ENCODE measurements at regions not wholly inside any gene's neighbourhood (a gene's known extent, or its start where the extent isn't known, plus 50 kb on each side); places are given as distances from the start of the nearest gene placed in this dataset.

GRCh38 chr20:40254023-40254772, 434.8 kb downstream of the MAFB start:
- Histone ChIP-seq H3K9me3 (ENCODE audit: control insufficient read depth in 2 of 3, insufficient read depth in 1 of 3, low read length in 3 of 3) (peaks cover 0 to 3% (median 0%) of the 10 kb centered on the region in 3 donors), H3K9ac (ENCODE audit: low read length in 3 of 3) (no peak overlapping the region), H3K4me3 (ENCODE audit: low read length in 3 of 3) (no peak overlapping the region), H3K4me1 (ENCODE audit: control insufficient read depth in 2 of 3, insufficient read depth in 2 of 3, low read depth in 1 of 3, low read length in 3 of 3) (no peaks in the 10 kb centered on the region), H3K27ac (ENCODE audit: low read depth in 2 of 2, low read length in 2 of 2) (no peak overlapping the region), H3K27me3 (ENCODE audit: control insufficient read depth, insufficient read depth, low read length) (no peaks in the 10 kb centered on the region), H3K36me3 (ENCODE audit: control insufficient read depth in 2 of 3, insufficient read depth in 3 of 3, low read length in 3 of 3) (no peaks in the 10 kb centered on the region)
- no peak for TF ChIP-seq CTCF (IDR thresholded peaks at IDR 0.05; ENCODE audit: borderline replicate concordance, extremely low read depth, insufficient read depth)
- no peak for FAIRE-seq
- intact Hi-C loops (cut with DNase I) = no loop called here
- peak in 1 of 5 donors; percentile 26 for DNase-seq

GRCh38 chr20:40251284-40251932, 437.6 kb downstream of the MAFB start:
- Histone ChIP-seq H3K27ac (ENCODE audit: low read depth in 2 of 2, low read length in 2 of 2) (no peak overlapping the region), H3K9me3 (ENCODE audit: control insufficient read depth in 2 of 3, insufficient read depth in 1 of 3, low read length in 3 of 3) (peaks cover 0 to 3% (median 0%) of the 10 kb centered on the region in 3 donors), H3K4me3 (ENCODE audit: low read length in 3 of 3) (no peak overlapping the region), H3K27me3 (ENCODE audit: control insufficient read depth, insufficient read depth, low read length) (no peaks in the 10 kb centered on the region), H3K4me1 (ENCODE audit: control insufficient read depth in 2 of 3, insufficient read depth in 2 of 3, low read depth in 1 of 3, low read length in 3 of 3) (no peaks in the 10 kb centered on the region), H3K9ac (ENCODE audit: low read length in 3 of 3) (no peak overlapping the region), H3K36me3 (ENCODE audit: control insufficient read depth in 2 of 3, insufficient read depth in 3 of 3, low read length in 3 of 3) (no peaks in the 10 kb centered on the region)
- DNase-seq (peak in 1 of 5 donors; percentile 40), FAIRE-seq (peak; percentile 82)
- no peak for TF ChIP-seq CTCF (IDR thresholded peaks at IDR 0.05; ENCODE audit: borderline replicate concordance, extremely low read depth, insufficient read depth)
- intact Hi-C loops (cut with DNase I) = no loop called here

GRCh38 chr20:40249805-40250204, 439.2 kb downstream of the MAFB start:
- FAIRE-seq = no peak
- H3K9me3 ChIP-seq (ENCODE audit: control insufficient read depth in 2 of 3, insufficient read depth in 1 of 3, low read length in 3 of 3) = peaks cover 0 to 3% (median 0%) of the 10 kb centered on the region in 3 donors

More at GRCh38 chr20:40249805-40250204, 439.2 kb downstream of the MAFB start:
- no peak for DNase-seq
- H3K27me3 ChIP-seq (ENCODE audit: control insufficient read depth, insufficient read depth, low read length) = no peaks in the 10 kb centered on the region
- no peaks in the 10 kb centered on the region for H3K36me3 ChIP-seq (ENCODE audit: control insufficient read depth in 2 of 3, insufficient read depth in 3 of 3, low read length in 3 of 3)
- no peaks in the 10 kb centered on the region for H3K4me1 ChIP-seq (ENCODE audit: control insufficient read depth in 2 of 3, insufficient read depth in 2 of 3, low read depth in 1 of 3, low read length in 3 of 3)
- H3K9ac ChIP-seq (ENCODE audit: low read length in 3 of 3) = no peak overlapping the region
- H3K4me3 ChIP-seq (ENCODE audit: low read length in 3 of 3) = no peak overlapping the region
- no peak overlapping the region for H3K27ac ChIP-seq (ENCODE audit: low read depth in 2 of 2, low read length in 2 of 2)
- no peak for TF ChIP-seq CTCF (IDR thresholded peaks at IDR 0.05; ENCODE audit: borderline replicate concordance, extremely low read depth, insufficient read depth)
- intact Hi-C loops (cut with DNase I) = no loop called here

Measured in kidney (tissue), 13 donors.